ENCODE measurements at regions not wholly inside any gene's neighbourhood (a gene's known extent, or its start where the extent isn't known, plus 50 kb on each side); places are given as distances from the start of the nearest gene placed in this dataset.

GRCh38 chr10:108877095-108877561, 1046.2 kb downstream of the XPNPEP1 start:
- Mint-ChIP-seq H3K9me3 (no peaks in the 10 kb centered on the region), H3K27me3 (no peaks in the 10 kb centered on the region), H3K36me3 (no peaks in the 10 kb centered on the region), H3K4me3 (no peak overlapping the region), H3K4me1 (ENCODE audit: unreplicated experiment) (peaks cover 11% of the 10 kb centered on the region), H3K27ac (no peak overlapping the region)
- no peak for TF ChIP-seq CTCF (conservative IDR thresholded peaks at IDR 0.05)
- DNase-seq (ENCODE audit: extremely low spot score, unreplicated experiment): no peak

- peaks cover 11% of the 10 kb centered on the region for H3K4me1 Mint-ChIP-seq (ENCODE audit: unreplicated experiment)
- no peak for DNase-seq (ENCODE audit: extremely low spot score, unreplicated experiment)
- H3K27me3 Mint-ChIP-seq: no peaks in the 10 kb centered on the region
- no peak for TF ChIP-seq CTCF (conservative IDR thresholded peaks at IDR 0.05)
- H3K4me3 Mint-ChIP-seq: no peak overlapping the region
- no peaks in the 10 kb centered on the region for H3K9me3 Mint-ChIP-seq
- no peaks in the 10 kb centered on the region for H3K36me3 Mint-ChIP-seq
- H3K27ac Mint-ChIP-seq: no peak overlapping the region
These were observed 1050.5 kb downstream of the XPNPEP1 start for GRCh38 chr10:108872854-108873253.

- H3K4me1 Mint-ChIP-seq (ENCODE audit: unreplicated experiment): no peaks in the 10 kb centered on the region
- no peaks in the 10 kb centered on the region for H3K36me3 Mint-ChIP-seq
- no peak for TF ChIP-seq CTCF (conservative IDR thresholded peaks at IDR 0.05)
- H3K27ac Mint-ChIP-seq: no peak overlapping the region
- DNase-seq (ENCODE audit: extremely low spot score, unreplicated experiment): no peak
- H3K9me3 Mint-ChIP-seq: no peaks in the 10 kb centered on the region
- no peak overlapping the region for H3K4me3 Mint-ChIP-seq
- H3K27me3 Mint-ChIP-seq: peaks cover 2% of the 10 kb centered on the region
These were observed 1054.4 kb downstream of the XPNPEP1 start for GRCh38 chr10:108868881-108869280.

GRCh38 chr10:108862676-108863350, 1060.5 kb downstream of the XPNPEP1 start:
- Mint-ChIP-seq H3K36me3 (no peaks in the 10 kb centered on the region), H3K4me3 (no peak overlapping the region), H3K4me1 (ENCODE audit: unreplicated experiment) (peaks cover 6% of the 10 kb centered on the region), H3K9me3 (no peaks in the 10 kb centered on the region), H3K27ac (no peak overlapping the region), H3K27me3 (peaks cover 3% of the 10 kb centered on the region)
- DNase-seq (ENCODE audit: extremely low spot score, unreplicated experiment): no peak
- TF ChIP-seq CTCF (conservative IDR thresholded peaks at IDR 0.05): no peak

GRCh38 chr10:108861181-108861754, 1062.0 kb downstream of the XPNPEP1 start:
- Mint-ChIP-seq H3K27ac (no peak overlapping the region), H3K36me3 (no peaks in the 10 kb centered on the region), H3K27me3 (peaks cover 3% of the 10 kb centered on the region), H3K4me3 (no peak overlapping the region), H3K4me1 (ENCODE audit: unreplicated experiment) (peaks cover 6% of the 10 kb centered on the region), H3K9me3 (no peaks in the 10 kb centered on the region)
- no peak for DNase-seq (ENCODE audit: extremely low spot score, unreplicated experiment)
- TF ChIP-seq CTCF (conservative IDR thresholded peaks at IDR 0.05): no peak

Measured in type B pancreatic cell (in vitro differentiated cells).